T follicular helper cell (primary cell): ENCODE measurements at regions not wholly inside any gene's neighbourhood (a gene's known extent, or its start where the extent isn't known, plus 50 kb on each side); places are given as distances from the start of the nearest gene placed in this dataset.
"Not testable (repeated sequence)": the region's sequence is repeated elsewhere in the genome, so short reads cannot be mapped to it uniquely, and the experiment has no call there.

Source experiments
- DNase-seq: peaks from one replicate; pipeline ENCODE4 v3.0.0-alpha.2; 2020; ENCODE audit warnings: low read depth

DNA sequence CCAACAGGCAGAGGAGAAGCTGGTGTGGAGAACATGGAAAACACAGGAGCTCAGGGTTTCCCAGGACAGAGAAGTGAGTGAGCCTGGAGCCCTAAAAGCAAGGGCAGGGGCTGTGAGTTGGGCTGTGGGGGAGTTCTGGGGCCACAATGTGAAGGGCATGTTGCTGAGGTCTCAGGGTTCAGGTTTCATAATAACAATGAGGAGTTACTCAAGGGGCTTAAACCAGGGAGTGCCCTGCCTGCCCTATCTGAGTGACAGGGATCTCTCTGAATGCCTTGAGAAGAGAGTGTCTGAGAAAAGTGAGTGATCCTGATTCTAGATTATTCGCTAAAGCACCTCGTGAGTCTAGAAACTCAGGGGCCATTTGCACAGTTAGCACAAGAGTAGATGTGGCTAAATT, 129.6 kb downstream of the VPREB1 start:
- no peak for DNase-seq

DNA sequence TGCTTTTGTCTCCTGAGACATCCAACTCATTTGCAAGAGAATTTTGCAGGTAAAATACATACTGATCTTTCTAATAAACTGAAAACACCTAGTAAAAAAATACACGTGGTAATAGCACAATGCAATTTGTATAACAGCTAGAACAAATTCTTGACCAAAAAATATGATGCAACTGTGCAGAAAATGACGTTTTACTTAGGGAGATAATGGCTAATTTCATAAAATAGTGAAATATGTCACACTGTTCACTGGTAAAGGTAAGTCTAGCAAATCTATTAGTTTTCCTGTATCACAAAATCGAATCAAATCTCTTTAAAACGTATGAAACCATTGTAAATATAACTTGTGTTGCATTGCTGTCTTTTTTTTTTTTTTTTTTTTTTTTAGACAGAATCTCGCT, 130.0 kb downstream of the VPREB1 start:
- DNase-seq, result no peak

DNA sequence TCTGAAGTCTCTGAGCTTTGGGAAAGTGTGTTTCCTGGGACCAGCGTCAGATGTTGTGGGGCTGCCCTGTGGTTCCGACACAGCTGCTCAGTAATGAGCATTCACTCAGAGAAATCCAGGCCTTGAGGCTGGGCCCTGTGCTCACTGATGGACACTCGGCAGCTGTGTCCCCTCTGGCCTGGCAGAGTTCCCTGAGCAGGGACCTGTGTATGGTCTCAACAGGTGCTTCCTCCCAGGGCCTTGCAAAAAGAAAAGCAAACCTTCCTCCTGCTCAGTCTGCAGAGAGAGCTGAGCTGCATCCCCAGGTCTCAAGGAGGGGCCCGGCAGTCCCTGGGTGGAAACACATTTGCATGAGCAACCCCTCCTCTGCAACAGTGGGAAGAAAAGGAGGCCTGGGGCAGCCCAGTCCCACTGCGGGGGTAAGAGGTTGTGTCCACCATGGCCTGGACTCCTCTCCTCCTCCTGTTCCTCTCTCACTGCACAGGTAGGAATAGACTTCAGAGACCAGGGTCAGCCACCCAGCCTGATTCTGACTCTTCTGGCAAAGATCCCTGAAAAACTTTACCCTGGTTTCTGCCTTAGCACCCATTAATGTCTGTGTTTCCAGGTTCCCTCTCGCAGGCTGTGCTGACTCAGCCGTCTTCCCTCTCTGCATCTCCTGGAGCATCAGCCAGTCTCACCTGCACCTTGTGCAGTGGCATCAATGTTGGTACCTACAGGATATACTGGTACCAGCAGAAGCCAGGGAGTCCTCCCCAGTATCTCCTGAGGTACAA, 131.2 kb downstream of the VPREB1 start:
- DNase-seq, result no peak

DNA sequence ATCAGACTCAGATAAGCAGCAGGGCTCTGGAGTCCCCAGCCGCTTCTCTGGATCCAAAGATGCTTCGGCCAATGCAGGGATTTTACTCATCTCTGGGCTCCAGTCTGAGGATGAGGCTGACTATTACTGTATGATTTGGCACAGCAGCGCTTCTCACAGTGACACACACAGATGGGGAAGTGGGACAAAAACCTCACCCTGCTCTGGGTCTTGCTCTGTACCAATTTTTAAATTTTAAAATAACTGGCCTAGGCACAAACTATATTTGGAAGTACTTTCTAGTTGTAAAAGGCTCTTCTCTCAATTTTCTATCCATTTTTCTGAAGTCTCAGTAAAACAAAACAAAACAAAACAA, 131.7 kb downstream of the VPREB1 start:
- no peak for DNase-seq

DNA sequence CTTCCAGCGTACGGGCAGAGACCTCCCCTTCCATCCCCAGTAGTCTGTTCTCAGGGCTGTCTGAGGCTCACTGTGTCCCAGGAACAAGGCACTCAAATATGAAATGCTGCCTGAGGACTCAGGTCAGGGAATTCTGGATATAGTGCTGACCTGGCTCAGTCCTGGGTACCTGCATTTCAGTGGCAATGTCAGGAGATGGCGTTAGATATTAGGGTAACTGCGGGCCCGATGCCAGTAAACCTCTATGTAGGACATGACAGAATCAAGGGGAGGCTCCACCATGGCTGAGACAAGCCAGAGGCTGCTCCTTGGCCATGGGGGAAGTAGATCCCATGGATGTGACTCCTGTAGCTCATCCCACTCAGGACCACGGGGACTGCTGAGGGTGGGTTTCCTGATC, 131.7 kb downstream of the ZNF280B start:
- not testable (repeated sequence) for DNase-seq

DNA sequence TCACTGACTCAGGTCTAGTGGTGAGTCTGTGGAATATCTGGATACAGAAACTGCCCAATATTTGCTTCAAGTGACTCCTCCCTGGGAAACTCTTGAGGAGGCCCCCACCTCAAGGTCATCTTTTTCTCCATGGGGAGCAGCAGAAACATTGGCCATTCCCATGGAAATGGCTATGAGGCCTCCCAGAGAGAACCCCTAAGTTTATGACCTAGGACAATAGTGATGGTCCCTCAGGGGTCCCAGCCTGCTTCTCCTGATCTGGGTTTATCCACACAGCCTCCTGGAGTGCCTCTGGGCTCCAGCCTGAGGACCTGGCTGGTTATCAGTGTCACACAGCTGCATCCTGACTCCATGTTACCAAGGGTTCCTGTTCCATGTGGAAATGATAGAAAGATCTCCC, 131.2 kb downstream of the ZNF280B start:
- no peak for DNase-seq

DNA sequence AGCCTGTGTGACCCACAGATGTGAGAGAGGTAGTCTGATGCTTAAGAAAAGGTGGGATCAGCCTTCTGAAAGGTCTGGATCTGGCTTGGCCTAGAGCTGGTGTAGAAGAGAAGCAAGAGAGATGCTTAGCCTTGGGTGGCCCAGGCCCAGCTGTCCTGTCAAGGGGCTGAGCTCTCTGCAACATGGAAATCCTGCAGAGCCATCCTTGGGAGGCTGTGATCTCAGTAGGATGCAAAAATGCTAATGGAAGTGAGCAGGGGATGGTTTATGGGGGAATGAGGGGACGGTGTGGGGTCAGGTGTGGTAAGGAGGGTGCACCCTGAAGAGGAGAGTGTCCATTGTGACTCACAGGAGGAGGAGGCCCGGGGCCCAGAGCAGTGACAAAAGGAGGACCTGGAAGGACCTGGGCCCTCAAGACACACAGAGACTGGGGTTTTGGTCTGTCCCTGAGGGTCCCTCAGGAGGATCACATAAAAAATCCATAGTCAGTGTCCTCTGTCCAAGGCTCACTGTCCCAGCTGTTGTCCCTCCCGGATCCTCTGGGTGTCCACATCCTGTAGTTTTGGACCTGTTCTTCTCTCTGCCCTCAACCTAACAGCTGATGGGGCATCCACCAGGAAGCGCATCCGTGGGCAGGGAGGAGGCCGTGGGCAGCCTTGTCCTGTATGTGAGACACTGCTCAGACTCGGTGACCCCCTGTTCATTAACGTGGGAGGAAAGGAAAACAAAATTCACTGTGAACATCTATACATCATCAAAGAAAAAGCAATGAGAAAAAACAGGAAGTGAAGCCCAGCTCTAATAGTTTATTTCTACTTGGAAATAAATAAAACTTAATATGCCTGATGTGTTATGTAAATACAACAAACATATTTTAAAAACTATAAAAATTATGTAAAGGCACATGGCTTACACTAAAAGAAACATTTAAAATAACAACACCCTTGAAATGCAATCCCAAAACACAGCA, 129.8 kb downstream of the ZNF280B start:
- DNase-seq, result no peak

DNA sequence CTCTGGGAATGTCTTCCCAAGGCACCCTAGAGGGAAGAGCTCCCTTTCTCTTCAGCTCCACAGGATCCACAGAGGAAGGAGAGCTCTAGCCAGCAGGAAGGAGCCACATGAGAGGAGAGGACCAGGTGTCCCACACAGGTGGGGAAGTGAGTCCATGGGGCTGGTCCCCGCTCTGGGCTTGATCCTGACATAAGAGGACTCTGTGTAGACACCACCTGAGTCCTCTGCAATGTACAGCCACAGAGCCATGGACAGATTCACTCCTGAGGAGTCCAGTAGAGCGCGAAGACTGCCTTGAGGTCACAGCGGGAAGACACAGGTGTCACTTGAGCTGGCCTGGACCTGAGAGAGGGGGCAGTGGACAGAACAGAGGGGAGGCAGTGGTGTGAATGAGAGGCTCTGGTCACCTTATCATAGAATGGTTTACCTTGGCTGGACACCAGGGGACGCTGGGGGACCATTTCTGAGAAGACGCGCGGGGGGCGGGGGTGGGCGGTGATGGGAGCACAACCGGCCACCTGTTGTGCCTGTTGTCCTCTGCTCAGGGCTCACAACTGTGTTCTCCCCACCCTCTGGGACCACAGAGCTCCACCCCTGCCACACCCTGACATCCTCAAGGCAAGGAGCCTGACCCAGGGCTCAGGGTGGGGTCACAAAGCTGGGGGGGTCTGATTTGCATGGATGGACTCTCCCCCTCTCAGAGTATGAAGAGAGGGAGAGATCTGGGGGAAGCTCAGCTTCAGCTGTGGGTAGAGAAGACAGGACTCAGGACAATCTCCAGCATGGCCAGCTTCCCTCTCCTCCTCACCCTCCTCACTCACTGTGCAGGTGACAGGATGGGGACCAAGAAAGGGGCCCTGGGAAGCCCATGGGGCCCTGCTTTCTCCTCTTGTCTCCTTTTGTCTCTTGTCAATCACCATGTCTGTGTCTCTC, 128.2 kb downstream of the ZNF280B start:
- DNase-seq, result no peak

DNA sequence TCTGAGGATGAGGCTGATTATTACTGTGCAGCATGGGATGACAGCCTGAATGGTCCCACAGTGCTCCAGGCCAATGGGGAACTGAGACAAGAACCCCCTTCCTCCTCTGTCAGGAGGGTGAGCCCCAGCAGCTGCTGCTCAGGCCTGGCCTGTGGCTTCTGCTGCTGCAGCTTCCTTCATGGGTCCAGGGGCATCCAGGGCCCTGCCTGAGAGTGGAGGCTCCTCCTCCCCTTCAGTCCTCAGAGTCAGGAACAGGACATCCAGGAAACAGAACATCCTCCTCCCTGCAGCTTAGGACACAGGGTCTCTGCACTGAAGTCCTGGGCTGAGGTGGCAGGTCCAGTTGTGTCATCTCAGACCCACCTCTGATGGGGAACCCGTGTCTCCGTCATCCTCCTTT, 127.2 kb downstream of the ZNF280B start:
- DNase-seq, result not testable (repeated sequence)

DNA sequence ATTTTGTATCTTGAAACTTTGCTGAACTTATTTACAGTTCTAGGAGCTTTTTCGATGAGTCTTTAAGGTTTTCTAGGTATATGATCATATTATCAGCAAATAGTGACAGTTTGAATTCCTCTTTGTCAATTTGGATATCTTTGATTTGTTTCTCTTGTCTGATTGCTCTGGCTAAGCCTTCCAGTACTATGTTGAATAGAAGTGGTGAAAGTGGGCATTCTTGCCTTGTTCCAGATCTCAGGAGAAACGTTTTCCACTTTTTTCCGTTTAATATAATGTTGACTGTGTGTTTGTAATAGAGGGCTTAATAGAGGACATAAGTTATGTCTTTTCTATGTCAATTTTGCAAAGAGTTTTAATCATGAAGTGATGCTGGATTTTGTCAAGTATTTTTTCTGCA, 124.3 kb downstream of the ZNF280B start:
- no peak for DNase-seq

DNA sequence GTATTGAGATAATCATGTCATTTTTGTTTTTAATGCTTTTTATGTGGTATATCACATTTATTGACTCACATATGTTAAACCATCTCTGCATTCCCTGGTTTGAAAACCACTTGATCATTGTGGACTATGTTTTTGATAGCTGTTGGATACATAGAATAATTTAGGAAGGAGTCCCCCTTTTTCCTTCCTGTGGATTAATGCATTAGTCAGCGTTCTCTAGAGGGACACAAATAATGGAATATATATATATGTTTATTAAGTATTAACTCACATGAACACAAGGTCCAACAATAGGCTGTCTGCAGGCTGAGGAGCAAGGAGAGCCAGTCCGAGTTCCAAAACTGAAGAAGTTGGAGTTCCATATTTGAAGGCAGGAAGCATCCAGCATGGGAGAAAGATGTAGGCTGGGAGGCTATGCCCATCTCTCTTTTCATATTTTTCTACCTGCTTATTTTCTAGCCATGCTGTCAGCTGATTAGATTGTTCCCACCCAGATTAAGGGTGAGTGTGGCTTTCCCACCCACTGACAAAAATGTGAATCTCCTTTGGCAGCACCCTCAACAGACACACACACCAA, 123.8 kb downstream of the ZNF280B start:
- DNase-seq, result no peak

DNA sequence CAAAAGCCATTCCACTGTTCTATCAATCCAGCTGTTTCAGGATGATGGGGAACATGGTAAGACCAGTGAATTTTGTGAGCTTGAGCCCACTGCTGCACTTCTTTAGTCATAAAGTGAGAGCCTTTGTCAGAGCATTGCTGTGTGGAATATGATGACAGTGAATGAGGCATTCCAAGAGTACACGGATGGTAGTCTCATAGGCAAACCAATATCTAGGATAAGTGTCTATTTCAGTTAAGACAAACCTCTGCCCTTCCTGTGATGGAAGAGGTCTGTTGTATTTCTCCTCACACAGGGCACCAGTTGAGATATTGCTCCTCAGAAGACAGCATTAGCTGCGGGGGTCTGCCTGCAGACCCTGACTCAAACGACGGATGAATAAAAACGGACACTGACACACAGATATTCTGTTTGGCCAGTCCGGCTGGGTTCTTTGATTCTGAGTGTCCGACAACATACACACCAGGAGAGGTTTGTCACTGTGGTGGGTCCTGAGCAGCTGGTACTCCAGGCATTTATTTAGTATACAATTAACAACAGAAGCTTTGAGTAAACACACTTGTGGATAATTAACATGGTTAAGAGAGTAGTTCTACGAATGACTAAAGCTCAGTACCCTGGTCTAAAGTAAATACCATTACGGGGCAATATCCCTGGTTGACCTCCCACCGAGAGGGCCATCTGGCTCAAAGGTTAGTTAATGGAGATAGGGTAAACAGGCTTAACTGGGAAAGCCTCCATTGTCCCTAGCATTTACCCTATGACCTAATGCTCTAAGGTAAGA, 121.7 kb downstream of the ZNF280B start:
- no peak for DNase-seq

DNA sequence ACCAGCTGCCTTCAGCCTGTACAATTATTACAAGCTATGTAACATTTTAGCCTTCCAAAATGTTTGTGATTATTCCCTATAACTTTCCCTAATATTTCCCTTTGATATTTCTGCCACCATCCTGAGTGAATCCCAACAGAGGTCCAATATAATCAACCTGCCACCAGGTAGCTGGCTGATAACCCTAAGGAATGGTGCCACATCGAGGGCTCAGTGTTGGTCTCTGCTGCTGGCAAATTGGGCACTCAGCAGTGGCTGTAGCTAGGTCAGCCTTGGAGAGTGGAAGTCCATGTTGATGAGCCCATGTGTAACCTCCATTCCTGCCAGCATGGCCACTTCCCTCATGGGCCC, 121.2 kb downstream of the ZNF280B start:
- DNase-seq, result no peak

DNA sequence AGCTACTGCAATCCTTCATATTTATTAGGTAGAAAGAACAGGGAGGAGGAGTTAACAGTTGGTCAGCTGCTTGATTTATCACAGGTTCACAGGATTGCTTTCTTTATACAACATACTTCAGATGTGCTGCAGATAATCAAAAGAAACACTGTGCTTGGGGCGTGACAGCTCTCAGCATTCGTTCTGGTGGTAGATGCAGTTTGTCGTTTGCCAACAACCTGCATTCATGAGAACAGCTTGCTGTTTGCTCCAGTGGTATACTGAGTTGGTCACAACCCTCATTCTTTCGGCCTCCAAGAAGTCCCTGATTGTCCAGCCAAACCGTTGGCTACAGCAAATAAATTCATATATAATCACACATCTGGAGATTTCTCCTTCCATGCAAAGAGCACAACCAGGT, 120.5 kb downstream of the ZNF280B start:
- DNase-seq, result no peak

DNA sequence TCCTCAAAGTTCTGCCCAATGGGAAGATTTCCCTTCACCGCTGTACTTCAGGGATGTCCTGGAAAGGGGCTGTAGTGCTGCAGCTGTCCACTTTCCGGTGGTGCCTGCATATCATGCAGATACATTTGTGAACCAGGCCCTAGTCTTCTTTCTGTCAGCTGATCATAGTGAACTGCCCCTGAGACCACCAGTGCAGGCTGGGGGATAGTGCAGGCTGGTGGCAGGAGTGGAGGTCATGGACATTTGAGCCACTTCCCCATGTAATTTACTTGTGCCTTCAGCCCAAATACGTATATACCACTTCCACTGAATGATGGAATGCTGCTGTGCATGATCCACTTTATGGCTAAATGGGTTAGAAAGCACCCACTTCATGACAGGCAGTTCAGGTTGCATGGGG, 120.0 kb downstream of the ZNF280B start:
- no peak for DNase-seq

DNA sequence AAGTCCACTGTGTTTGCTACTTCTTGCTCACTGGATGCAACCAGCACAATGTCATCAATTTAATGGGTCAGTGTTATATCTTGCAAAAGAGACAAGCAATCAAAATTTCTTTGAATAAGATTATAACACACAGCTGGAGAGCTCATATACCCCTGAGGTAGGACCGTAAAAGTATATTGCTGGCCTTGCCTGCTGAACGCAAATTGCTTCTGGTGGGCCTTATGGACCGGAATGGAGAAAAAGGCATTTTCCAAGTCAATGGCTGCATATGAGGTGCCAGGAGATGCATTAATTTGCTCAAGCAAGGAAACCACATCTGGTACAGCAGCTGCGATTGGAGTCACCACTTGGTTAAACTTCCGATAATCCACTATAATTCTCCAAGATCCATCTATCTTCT, 119.1 kb downstream of the ZNF280B start:
- no peak for DNase-seq

DNA sequence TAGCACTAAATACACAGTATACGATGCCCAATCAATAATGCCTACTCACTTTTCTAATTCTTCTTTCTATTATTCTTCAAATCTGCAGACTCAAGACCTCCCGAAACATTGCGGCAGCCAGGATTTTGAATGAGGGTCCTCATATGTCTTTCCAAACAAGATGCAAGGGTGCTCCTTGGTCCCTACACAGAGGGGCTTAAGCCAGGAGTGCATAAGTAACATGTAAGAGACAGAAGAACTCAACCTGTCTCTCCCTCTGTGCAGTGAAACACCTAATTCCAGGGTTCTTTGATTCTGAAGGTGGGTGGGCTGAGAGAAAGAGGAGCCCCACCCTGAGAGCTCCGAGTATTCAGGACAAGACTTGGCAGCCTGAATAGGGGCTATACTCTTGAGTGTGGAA, 117.6 kb downstream of the ZNF280B start:
- no peak for DNase-seq

DNA sequence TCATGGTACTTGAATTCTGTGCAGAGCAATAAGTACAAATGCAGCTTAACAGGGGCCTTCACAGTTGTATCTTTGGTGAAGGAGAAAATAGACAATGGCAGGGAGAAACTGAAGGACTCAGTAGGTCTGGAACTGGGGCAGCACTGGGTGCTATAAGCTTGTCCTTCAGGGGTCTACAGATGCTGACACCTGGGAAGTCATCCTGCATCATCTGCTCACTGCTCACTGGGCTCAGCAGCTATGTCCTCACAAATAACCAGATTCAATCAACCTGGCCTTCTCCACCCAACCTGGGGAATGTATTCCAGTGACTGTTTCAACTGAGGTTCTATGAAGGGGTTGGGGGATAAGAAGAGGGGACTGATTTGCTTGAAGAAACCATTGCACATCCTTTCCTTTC, 117.0 kb downstream of the ZNF280B start:
- DNase-seq, result no peak

DNA sequence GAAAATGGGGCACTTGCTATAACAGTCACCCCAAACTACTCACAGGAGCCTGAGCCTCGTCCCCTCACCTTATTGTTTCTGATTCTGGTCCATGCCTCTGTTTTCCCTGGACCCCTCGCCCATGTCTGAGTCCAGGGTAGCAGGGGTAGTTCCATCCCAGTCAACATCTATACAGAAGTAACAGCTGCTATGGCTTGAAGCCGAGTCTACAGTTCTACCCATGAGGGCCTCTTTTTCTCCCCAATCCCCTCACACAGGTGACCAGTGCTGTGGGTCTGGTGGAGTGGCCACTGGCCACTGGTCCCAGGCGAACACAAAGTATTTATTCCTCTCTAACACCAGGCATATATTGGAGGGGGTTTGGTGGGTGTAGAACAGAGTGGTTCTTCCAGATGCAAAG, 116.4 kb downstream of the ZNF280B start:
- no peak for DNase-seq

DNA sequence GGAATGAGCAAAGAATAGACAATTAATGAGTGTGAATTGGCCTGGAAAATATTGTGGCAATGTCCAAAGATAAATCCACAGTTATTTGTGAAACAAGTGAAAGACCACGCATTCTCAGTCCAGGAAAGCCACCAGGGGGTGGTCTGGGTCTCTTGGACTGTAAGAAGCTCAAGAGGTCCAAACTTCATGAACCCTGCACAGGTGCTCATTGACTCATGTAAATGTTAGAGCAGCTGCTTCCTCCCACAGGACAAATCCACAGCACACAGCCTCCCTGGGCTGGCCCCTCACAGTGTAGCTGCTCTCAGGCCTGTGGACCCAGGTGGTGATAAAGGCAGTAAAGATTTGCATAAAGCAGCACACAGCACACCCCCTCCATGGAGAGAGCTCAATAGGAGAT, 114.0 kb downstream of the ZNF280B start:
- DNase-seq, result no peak

DNA sequence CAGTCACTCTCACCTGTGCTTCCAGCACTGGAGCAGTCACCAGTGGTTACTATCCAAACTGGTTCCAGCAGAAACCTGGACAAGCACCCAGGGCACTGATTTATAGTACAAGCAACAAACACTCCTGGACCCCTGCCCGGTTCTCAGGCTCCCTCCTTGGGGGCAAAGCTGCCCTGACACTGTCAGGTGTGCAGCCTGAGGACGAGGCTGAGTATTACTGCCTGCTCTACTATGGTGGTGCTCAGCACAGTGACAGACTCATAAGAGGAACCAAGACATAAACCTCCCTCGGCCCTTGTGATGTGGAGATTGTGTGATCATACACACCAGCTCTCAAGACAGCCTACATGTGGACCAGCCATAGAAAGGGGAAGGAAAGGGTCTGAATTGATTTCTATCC, 113.3 kb downstream of the ZNF280B start:
- DNase-seq, result no peak
